ENCODE measurements at regions not wholly inside any gene's neighbourhood (a gene's known extent, or its start where the extent isn't known, plus 50 kb on each side); places are given as distances from the start of the nearest gene placed in this dataset.

DNA sequence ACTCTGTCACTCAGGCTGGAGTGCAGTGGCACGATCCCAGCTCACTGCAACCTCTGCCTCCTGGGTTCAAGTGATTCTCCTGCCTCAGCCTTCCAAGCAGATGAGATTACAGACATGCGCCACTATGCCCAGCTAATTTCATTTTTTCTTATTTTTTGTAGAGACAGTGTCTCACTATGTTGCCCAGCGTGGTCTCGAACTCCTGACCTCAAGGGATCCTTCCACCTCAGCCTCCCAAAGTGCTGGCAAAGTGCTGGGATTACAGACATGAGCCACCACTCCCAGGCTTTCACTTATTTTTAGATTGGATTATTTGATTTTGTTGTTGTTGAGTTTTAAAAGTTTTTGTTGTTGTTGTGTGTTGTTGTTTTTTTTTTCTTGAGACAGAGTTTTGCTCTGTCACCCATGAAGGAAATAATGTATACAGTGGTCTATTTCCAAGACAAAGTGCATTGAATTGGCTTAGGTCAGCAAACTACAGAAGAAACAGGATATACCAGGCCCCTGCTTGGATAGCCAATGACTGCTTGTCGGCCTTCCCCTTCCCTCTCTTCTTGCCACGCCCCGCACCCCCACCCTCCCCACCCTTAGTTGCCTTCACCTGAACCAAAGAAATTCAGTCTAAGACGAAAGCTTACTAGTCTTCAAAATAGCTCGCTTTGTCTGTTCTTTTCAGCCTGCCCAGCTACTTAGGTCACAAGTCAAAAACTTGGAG is 91.8 kb upstream of the CLDN5 start:
- TF ChIP-seq CREB5 (CRISPR knock-in tag; IDR thresholded peaks at IDR 0.05; ENCODE audit: low read depth), result no peak
- no peak for TF ChIP-seq CSDC2 (CRISPR knock-in tag; IDR thresholded peaks at IDR 0.05)
- no peak for TF ChIP-seq TCF4 (CRISPR knock-in tag; IDR thresholded peaks at IDR 0.05; ENCODE audit: borderline replicate concordance)
- no peak for TF ChIP-seq ZFP3 (CRISPR knock-in tag; IDR thresholded peaks at IDR 0.05)
- TF ChIP-seq, protein P1, sequence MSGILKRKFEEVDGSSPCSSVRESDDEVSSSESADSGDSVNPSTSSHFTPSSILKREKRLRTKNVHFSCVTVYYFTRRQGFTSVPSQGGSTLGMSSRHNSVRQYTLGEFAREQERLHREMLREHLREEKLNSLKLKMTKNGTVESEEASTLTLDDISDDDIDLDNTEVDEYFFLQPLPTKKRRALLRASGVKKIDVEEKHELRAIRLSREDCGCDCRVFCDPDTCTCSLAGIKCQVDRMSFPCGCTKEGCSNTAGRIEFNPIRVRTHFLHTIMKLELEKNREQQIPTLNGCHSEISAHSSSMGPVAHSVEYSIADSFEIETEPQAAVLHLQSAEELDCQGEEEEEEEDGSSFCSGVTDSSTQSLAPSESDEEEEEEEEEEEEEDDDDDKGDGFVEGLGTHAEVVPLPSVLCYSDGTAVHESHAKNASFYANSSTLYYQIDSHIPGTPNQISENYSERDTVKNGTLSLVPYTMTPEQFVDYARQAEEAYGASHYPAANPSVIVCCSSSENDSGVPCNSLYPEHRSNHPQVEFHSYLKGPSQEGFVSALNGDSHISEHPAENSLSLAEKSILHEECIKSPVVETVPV (CRISPR knock-in tag; IDR thresholded peaks at IDR 0.05), result no peak
- no peak for TF ChIP-seq ISL1 (CRISPR knock-in tag; IDR thresholded peaks at IDR 0.05)
- TF ChIP-seq PPARA (CRISPR knock-in tag; IDR thresholded peaks at IDR 0.05; ENCODE audit: borderline replicate concordance), result no peak
- TF ChIP-seq ZFP30 (CRISPR knock-in tag; IDR thresholded peaks at IDR 0.05), result no peak
- TF ChIP-seq RARB (CRISPR knock-in tag; IDR thresholded peaks at IDR 0.05), result no peak
- TF ChIP-seq, protein P2, sequence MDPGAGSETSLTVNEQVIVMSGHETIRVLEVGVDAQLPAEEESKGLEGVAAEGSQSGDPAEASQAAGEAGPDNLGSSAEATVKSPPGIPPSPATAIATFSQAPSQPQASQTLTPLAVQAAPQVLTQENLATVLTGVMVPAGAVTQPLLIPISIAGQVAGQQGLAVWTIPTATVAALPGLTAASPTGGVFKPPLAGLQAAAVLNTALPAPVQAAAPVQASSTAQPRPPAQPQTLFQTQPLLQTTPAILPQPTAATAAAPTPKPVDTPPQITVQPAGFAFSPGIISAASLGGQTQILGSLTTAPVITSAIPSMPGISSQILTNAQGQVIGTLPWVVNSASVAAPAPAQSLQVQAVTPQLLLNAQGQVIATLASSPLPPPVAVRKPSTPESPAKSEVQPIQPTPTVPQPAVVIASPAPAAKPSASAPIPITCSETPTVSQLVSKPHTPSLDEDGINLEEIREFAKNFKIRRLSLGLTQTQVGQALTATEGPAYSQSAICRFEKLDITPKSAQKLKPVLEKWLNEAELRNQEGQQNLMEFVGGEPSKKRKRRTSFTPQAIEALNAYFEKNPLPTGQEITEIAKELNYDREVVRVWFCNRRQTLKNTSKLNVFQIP (CRISPR knock-in tag; IDR thresholded peaks at IDR 0.05; ENCODE audit: borderline replicate concordance, low read depth), result no peak
- TF ChIP-seq ARNTL (CRISPR knock-in tag; IDR thresholded peaks at IDR 0.05; ENCODE audit: borderline replicate concordance, low read depth), result no peak
- no peak for TF ChIP-seq PATZ1 (CRISPR knock-in tag; IDR thresholded peaks at IDR 0.05; ENCODE audit: borderline replicate concordance)
- TF ChIP-seq ZNF565 (CRISPR knock-in tag; conservative IDR thresholded peaks at IDR 0.05; ENCODE audit: low read depth), result no peak
- no peak for TF ChIP-seq OSR1 (CRISPR knock-in tag; IDR thresholded peaks at IDR 0.05)
- no peak for ATAC-seq

GRCh38 chr22:19619144-19620009 is 94.9 kb upstream of the SEPTIN5 start:
- no peak for ATAC-seq
- TF ChIP-seq, protein P1 (CRISPR knock-in tag; IDR thresholded peaks at IDR 0.05), result no peak
- no peak for TF ChIP-seq ZFP3 (CRISPR knock-in tag; IDR thresholded peaks at IDR 0.05)
- no peak for TF ChIP-seq CREB5 (CRISPR knock-in tag; IDR thresholded peaks at IDR 0.05; ENCODE audit: low read depth)
- no peak for TF ChIP-seq TOX (CRISPR knock-in tag; IDR thresholded peaks at IDR 0.05; ENCODE audit: borderline replicate concordance)
- TF ChIP-seq ZC3H10 (CRISPR knock-in tag; IDR thresholded peaks at IDR 0.05), result no peak
- no peak for TF ChIP-seq RARB (CRISPR knock-in tag; IDR thresholded peaks at IDR 0.05)
- no peak for TF ChIP-seq ZNF70 (CRISPR knock-in tag; IDR thresholded peaks at IDR 0.05)
- no peak for TF ChIP-seq ARNTL (CRISPR knock-in tag; IDR thresholded peaks at IDR 0.05; ENCODE audit: borderline replicate concordance, low read depth)

Measured in SK-N-SH treated with all-trans-retinoic acid at 6 μM for 48 hours (cell line).